WERI-Rb-1 (cell line): ENCODE measurements at regions not wholly inside any gene's neighbourhood (a gene's known extent, or its start where the extent isn't known, plus 50 kb on each side); places are given as distances from the start of the nearest gene placed in this dataset.

Experiments used
- DNase-seq: peaks from one replicate; pipeline ENCODE4 v3.0.0-alpha.2; 2020
- H3K27ac ChIP-seq: fragments of 250-450 bp; sonication (Bioruptor Pico); 2 replicates; pipeline ENCODE4 v1.5.1; 2020; ENCODE audit warnings: mild to moderate bottlenecking, moderate library complexity
- H3K27me3 ChIP-seq: fragments of 250-450 bp; sonication (Bioruptor Pico); 2 replicates; pipeline ENCODE4 v1.5.1; 2021; ENCODE audit warnings: mild to moderate bottlenecking, low read depth, moderate library complexity; ENCODE audit not compliant: insufficient read depth, severe bottlenecking
- H3K36me3 ChIP-seq: fragments of 250-450 bp; sonication (Bioruptor Pico); 2 replicates; pipeline ENCODE4 v1.5.1; 2020; ENCODE audit warnings: mild to moderate bottlenecking, moderate library complexity
- H3K4me3 ChIP-seq: 2 replicates; pipeline ENCODE4 v1.5.1; 2011; ENCODE audit warnings: low read depth, mild to moderate bottlenecking, control low read depth, low read length
- H3K9me3 ChIP-seq: fragments of 250-450 bp; sonication (Bioruptor Pico); 2 replicates; pipeline ENCODE4 v1.5.1; 2021; ENCODE audit warnings: mild to moderate bottlenecking, moderate library complexity; ENCODE audit not compliant: severe bottlenecking
- CTCF ChIP-seq: IDR thresholded peaks from 2 replicates; pipeline ENCODE4 v1.5.1; 2011; ENCODE audit warnings: low read depth, mild to moderate bottlenecking, control low read depth, inconsistent platforms, low read length

GRCh38 chrX:131393426-131393825 lies 104.3 kb upstream of the IGSF1 start:
- no peak overlapping the region for H3K27ac ChIP-seq
- TF ChIP-seq CTCF: no peak
- no peak for DNase-seq
- H3K4me3 ChIP-seq: no peak overlapping the region
- no peaks in the 10 kb centered on the region for H3K36me3 ChIP-seq
- peaks cover under 1% of the 10 kb centered on the region for H3K9me3 ChIP-seq
- H3K27me3 ChIP-seq: peaks cover 11% of the 10 kb centered on the region

- no peak overlapping the region for H3K27ac ChIP-seq
- H3K4me3 ChIP-seq: no peak overlapping the region
- DNase-seq: no peak
- peaks cover 11% of the 10 kb centered on the region for H3K27me3 ChIP-seq
- H3K9me3 ChIP-seq: no peaks in the 10 kb centered on the region
- no peaks in the 10 kb centered on the region for H3K36me3 ChIP-seq
- TF ChIP-seq CTCF: no peak
Observed at GRCh38 chrX:131394384-131394783, 105.3 kb upstream of the IGSF1 start.

GRCh38 chrX:131397891-131398290 lies 108.8 kb upstream of the IGSF1 start:
- peaks cover 15% of the 10 kb centered on the region for H3K27me3 ChIP-seq
- TF ChIP-seq CTCF: no peak
- H3K9me3 ChIP-seq: no peaks in the 10 kb centered on the region
- H3K4me3 ChIP-seq: no peak overlapping the region
- H3K27ac ChIP-seq: no peak overlapping the region
- no peaks in the 10 kb centered on the region for H3K36me3 ChIP-seq
- DNase-seq: no peak

- H3K36me3 ChIP-seq: no peaks in the 10 kb centered on the region
- H3K9me3 ChIP-seq: no peaks in the 10 kb centered on the region
- no peak overlapping the region for H3K27ac ChIP-seq
- no peak overlapping the region for H3K4me3 ChIP-seq
- DNase-seq: no peak
- H3K27me3 ChIP-seq: peaks cover 18% of the 10 kb centered on the region
- no peak for TF ChIP-seq CTCF
Observed at GRCh38 chrX:131399678-131400428, 110.7 kb upstream of the IGSF1 start.

- H3K9me3 ChIP-seq: no peaks in the 10 kb centered on the region
- H3K4me3 ChIP-seq: no peak overlapping the region
- no peak for TF ChIP-seq CTCF
- H3K36me3 ChIP-seq: no peaks in the 10 kb centered on the region
- no peak for DNase-seq
- H3K27ac ChIP-seq: no peak overlapping the region
- peaks cover 16% of the 10 kb centered on the region for H3K27me3 ChIP-seq
Observed at GRCh38 chrX:131402124-131402811, 113.2 kb upstream of the IGSF1 start.
